GM12878 (cell line): ENCODE measurements at regions not wholly inside any gene's neighbourhood (a gene's known extent, or its start where the extent isn't known, plus 50 kb on each side); places are given as distances from the start of the nearest gene placed in this dataset.

Source experiments
- ATAC-seq: fragments of 200-7000 bp; cut with Tn5 transposase; 3 replicates; pipeline ENCODE4 v1.9.1; 2020; ENCODE audit warnings: mild to moderate bottlenecking, moderate library complexity
- BruUV-seq: library from RNA; stranded (reverse); fragments of 400-500 nt; replicated peaks from 2 replicates; lab custom pipeline; 2021; lab: Mats Ljungman, UMichigan
- CTCF ChIA-PET: fragments of 300-600 bp; sonication (Branson Sonifier 250); formaldehyde crosslinking; extraction: SDS; loops from one replicate; lab custom pipeline; 2021; ENCODE audit warnings: inconsistent platforms; lab: Yijun Ruan, JAX
- POLR2A ChIA-PET: fragments of 350-600 bp; formaldehyde crosslinking; extraction: SDS; loops from one replicate; lab custom pipeline; 2021; ENCODE audit warnings: inconsistent platforms; lab: Charles Lee
- RAD21 ChIA-PET: fragments of 300-600 bp; sonication (Branson Sonifier 250); formaldehyde crosslinking; loops from one replicate; lab custom pipeline; 2023; ENCODE audit warnings: antibody characterized with exemption; ENCODE audit not compliant: unreplicated experiment; lab: Charles Lee
- SMC1A ChIA-PET: fragments of 300-600 bp; sonication (Branson Sonifier 250); formaldehyde crosslinking; loops from one replicate; lab custom pipeline; 2023; ENCODE audit not compliant: unreplicated experiment, uncharacterized antibody; lab: Charles Lee
- DNase-seq: peaks from one replicate; pipeline ENCODE4 v3.0.0-alpha.2; 2011; ENCODE audit warnings: low read depth, low spot score
- FAIRE-seq: peaks from 3 replicates; lab custom pipeline; 2011; peaks lifted over from hg19 to GRCh38; lab: Jason Lieb, UNC
- H2AFZ ChIP-seq: 2 replicates; pipeline ENCODE4 v1.6.0; 2011; ENCODE audit warnings: low read depth, low read length, control low read depth; ENCODE audit not compliant: control insufficient read depth
- H3K27ac ChIP-seq: 2 replicates; pipeline ENCODE4 v1.5.1; 2011; ENCODE audit warnings: control low read depth; ENCODE audit not compliant: control insufficient read depth, insufficient read depth
- H3K27me3 ChIP-seq, 2 experiments: replicated peaks in 1 of 2; 2 replicates each; pipeline versions ENCODE4 v1.6.0 to v1.6.1; 2011; ENCODE audit warnings: low read length in 1 of 2; ENCODE audit not compliant: control insufficient read depth in 2 of 2, insufficient read depth in 2 of 2
- H3K36me3 ChIP-seq, 2 experiments: 2 replicates each; pipeline ENCODE4 v1.5.1; 2011; ENCODE audit warnings: low read length in 1 of 2; ENCODE audit not compliant: control insufficient read depth in 2 of 2, insufficient read depth in 2 of 2
- H3K4me1 ChIP-seq: 2 replicates; pipeline ENCODE4 v1.6.1; 2011; ENCODE audit warnings: mild to moderate bottlenecking, low read length, moderate library complexity, mixed read lengths; ENCODE audit not compliant: control insufficient read depth, insufficient read depth
- H3K4me2 ChIP-seq: 2 replicates; pipeline ENCODE4 v1.6.0; 2011; ENCODE audit warnings: control low read depth; ENCODE audit not compliant: control insufficient read depth, insufficient read depth
- H3K4me3 ChIP-seq: fragments of 200-600 bp; sonication (generic); 2 replicates; pipeline ENCODE4 v1.5.1; 2016
- H3K79me2 ChIP-seq: 2 replicates; pipeline ENCODE4 v1.6.0; 2011; ENCODE audit warnings: low read length; ENCODE audit not compliant: control insufficient read depth, insufficient read depth
- H3K9ac ChIP-seq: 2 replicates; pipeline ENCODE4 v1.8.0; 2011; ENCODE audit warnings: low read length, control low read depth, mixed read lengths; ENCODE audit not compliant: control insufficient read depth, insufficient read depth
- H3K9me3 ChIP-seq: replicated peaks from 3 replicates; pipeline ENCODE4 v1.5.1; 2011; ENCODE audit warnings: mild to moderate bottlenecking, low read length; ENCODE audit not compliant: control insufficient read depth, insufficient read depth
- H4K20me1 ChIP-seq: 2 replicates; pipeline ENCODE4 v1.6.0; 2011; ENCODE audit not compliant: control insufficient read depth, insufficient read depth
- BMI1 ChIP-seq: fragments of 450-650 bp; IDR thresholded peaks from 2 replicates; pipeline ENCODE4 v1.6.1; 2016; ENCODE audit warnings: mild to moderate bottlenecking, moderate library complexity, borderline replicate concordance
- EZH2 ChIP-seq: IDR thresholded peaks from 2 replicates; pipeline ENCODE4 v1.6.1; 2012; ENCODE audit warnings: low read depth, mild to moderate bottlenecking, control low read depth, inconsistent platforms, low read length, borderline replicate concordance; ENCODE audit not compliant: control insufficient read depth
- IRF4 ChIP-seq: IDR thresholded peaks from 2 replicates; pipeline ENCODE4 v1.6.1; 2011; ENCODE audit warnings: low read depth, low read length
- POLR2A ChIP-seq: IDR thresholded peaks from 2 replicates; pipeline ENCODE4 v1.6.1; 2011; ENCODE audit warnings: low read depth, mild to moderate bottlenecking, low read length
- RAD21 ChIP-seq: IDR thresholded peaks from 2 replicates; pipeline ENCODE4 v1.6.1; 2011; ENCODE audit warnings: mild to moderate bottlenecking, low read depth, low read length, moderate library complexity; ENCODE audit not compliant: insufficient read depth
- SKIL ChIP-seq: fragments of 450-650 bp; IDR thresholded peaks from 2 replicates; pipeline ENCODE4 v1.6.1; 2017; ENCODE audit warnings: mild to moderate bottlenecking, low read depth, inconsistent platforms; ENCODE audit not compliant: poor library complexity, severe bottlenecking
- SREBF1 ChIP-seq: IDR thresholded peaks from 2 replicates; pipeline ENCODE4 v1.6.1; 2012; ENCODE audit warnings: mild to moderate bottlenecking, low read length
- TAF1 ChIP-seq: IDR thresholded peaks from 2 replicates; pipeline ENCODE4 v1.6.1; 2011; ENCODE audit warnings: mild to moderate bottlenecking, low read depth, low read length, borderline replicate concordance
- ZBTB11 ChIP-seq: fragments of 450-650 bp; formaldehyde crosslinking; IDR thresholded peaks from 2 replicates; pipeline ENCODE4 v1.5.0; 2022; ENCODE audit warnings: mild to moderate bottlenecking, missing genetic modification characterization
- ZSCAN29 ChIP-seq: fragments of 450-650 bp; IDR thresholded peaks from 2 replicates; pipeline ENCODE4 v1.6.1; 2017; ENCODE audit warnings: mild to moderate bottlenecking, moderate library complexity
- WGBS: methylation state at CpG from one replicate; pipeline ENCODE4 v1.1.6; 2016; ENCODE audit warnings: low lambda C conversion rate; ENCODE audit not compliant: insufficient replicate concordance, insufficient coverage; ENCODE audit errors: missing lambda C conversion rate; 5-methylcytosine and 5-hydroxymethylcytosine counted together
- in situ Hi-C: fragments of 300-500 bp; cut with MboI; formaldehyde crosslinking; loops from 9 replicates; pipeline ENCODE4 v1.14.3; 2018; ENCODE audit warnings: mixed read lengths
- intact Hi-C: fragments of 100-400 bp; cut with micrococcal nuclease; formaldehyde crosslinking; loops from one replicate; pipeline ENCODE4 v1.14.2; 2022; ENCODE audit not compliant: unreplicated experiment

GRCh38 chr3:70433091-70433490, 120.7 kb upstream of the MDFIC2 start (continued):
- no peak for TF ChIP-seq EZH2

- no peak for FAIRE-seq
- ChIA-PET POLR2A (no interaction called here), RAD21 (no interaction called here)
- H3K27me3 ChIP-seq: no peaks in the 10 kb centered on the region
- no peak overlapping the region for H3K9ac ChIP-seq
- H3K36me3 ChIP-seq: no peaks in the 10 kb centered on the region
- no peak overlapping the region for H2AFZ ChIP-seq
- TF ChIP-seq IRF4: no peak
- TF ChIP-seq RAD21: no peak
- no peak for TF ChIP-seq BMI1
- no peak for TF ChIP-seq ZSCAN29
- TF ChIP-seq, all 136 proteins: peak for 0
- in situ Hi-C loops (no loop called here), intact Hi-C loops (no loop called here)
- Histone ChIP-seq H3K4me1 (no peaks in the 10 kb centered on the region), H3K27ac (no peak overlapping the region), H3K79me2 (no peaks in the 10 kb centered on the region), H3K9me3 (no peaks in the 10 kb centered on the region), H4K20me1 (no peaks in the 10 kb centered on the region), H3K4me3 (no peak overlapping the region), H3K4me2 (no peak overlapping the region)
- BruUV-seq: no TSS peak
- DNase-seq: no peak
- ATAC-seq: no peak
- ChIA-PET CTCF (no interaction called here), SMC1A (no interaction called here)
- 47% methylated on average over 1 of the region's 1 CpG for WGBS
These were observed 119.5 kb upstream of the MDFIC2 start for GRCh38 chr3:70431911-70432310.

GRCh38 chr3:70426071-70426470, 113.6 kb upstream of the MDFIC2 start:
- Histone ChIP-seq H3K9ac (no peak overlapping the region), H3K27ac (no peak overlapping the region), H3K9me3 (no peaks in the 10 kb centered on the region), H2AFZ (no peak overlapping the region), H3K79me2 (no peaks in the 10 kb centered on the region), H3K27me3 (no peaks in the 10 kb centered on the region), H3K4me3 (no peak overlapping the region), H4K20me1 (no peaks in the 10 kb centered on the region), H3K36me3 (no peaks in the 10 kb centered on the region), H3K4me1 (no peaks in the 10 kb centered on the region), H3K4me2 (no peak overlapping the region)
- ChIA-PET CTCF (no interaction called here), SMC1A (no interaction called here), RAD21 (no interaction called here), POLR2A (no interaction called here)
- FAIRE-seq: no peak
- in situ Hi-C loops (no loop called here), intact Hi-C loops (no loop called here)
- no peak for DNase-seq
- no peak for ATAC-seq
- BruUV-seq: no TSS peak
- TF ChIP-seq POLR2A (no peak), SKIL (no peak), SREBF1 (no peak), TAF1 (no peak), ZBTB11 (CRISPR knock-in tag) (no peak)
